HepG2 (cell line): ENCODE measurements at regions not wholly inside any gene's neighbourhood (a gene's known extent, or its start where the extent isn't known, plus 50 kb on each side); places are given as distances from the start of the nearest gene placed in this dataset.

Source experiments
- ATAC-seq: fragments of 200-7000 bp; cut with Tn5 transposase; 3 replicates; pipeline ENCODE4 v1.9.1; 2020; ENCODE audit warnings: mild to moderate bottlenecking, moderate library complexity
- BruUV-seq: library from RNA; stranded (reverse); fragments of 400-500 nt; replicated peaks from 2 replicates; lab custom pipeline; 2021; lab: Mats Ljungman, UMichigan
- CTCF ChIA-PET: fragments of 300-600 bp; formaldehyde crosslinking; extraction: SDS; loops from one replicate; lab custom pipeline; 2021; ENCODE audit warnings: low total read pairs, inconsistent platforms, low intra/inter-chr PET ratio; lab: Yijun Ruan, JAX
- POLR2A ChIA-PET: fragments of 350-600 bp; sonication (Branson Sonifier 250); formaldehyde crosslinking; loops from one replicate; lab custom pipeline; 2020; ENCODE audit warnings: antibody characterized with exemption, inconsistent platforms; lab: Yijun Ruan, JAX
- DNase-seq: peaks from one replicate; pipeline ENCODE4 v3.0.0-alpha.2; 2015; ENCODE audit warnings: low spot score
- FAIRE-seq: peaks from 3 replicates; lab custom pipeline; 2011; peaks lifted over from hg19 to GRCh38; lab: Jason Lieb, UNC
- H2AFZ ChIP-seq: one replicate; pipeline ENCODE4 v1.6.1; 2011; ENCODE audit warnings: low read length, inconsistent platforms
- H3K27ac ChIP-seq: fragments of 300-600 bp; 3 replicates; pipeline ENCODE4 v1.8.0; 2011; ENCODE audit warnings: mixed run types, mild to moderate bottlenecking, mixed read lengths, low read length, inconsistent platforms; ENCODE audit not compliant: insufficient read depth; ENCODE audit errors: extremely low read length
- H3K27me3 ChIP-seq, 2 experiments: fragments of 200-600 bp in 1 of 2; 2 replicates in 1 of 2; 3 replicates in 1 of 2; pipeline versions ENCODE4 v1.6.0 to v1.8.0; 2011; ENCODE audit warnings: low read length in 2 of 2, mild to moderate bottlenecking in 2 of 2, moderate library complexity in 2 of 2, inconsistent platforms in 1 of 2; ENCODE audit not compliant: insufficient read depth in 2 of 2, control insufficient read depth in 1 of 2
- H3K36me3 ChIP-seq, 2 experiments: fragments of 200-600 bp in 1 of 2; replicated peaks in 1 of 2; 2 replicates in 1 of 2; 3 replicates in 1 of 2; pipeline versions ENCODE4 v1.5.1 to v1.8.0; 2011; ENCODE audit warnings: low read length in 2 of 2, inconsistent platforms in 1 of 2; ENCODE audit not compliant: insufficient read depth in 2 of 2, control insufficient read depth in 1 of 2
- H3K4me1 ChIP-seq: 2 replicates; pipeline ENCODE4 v1.5.1; 2012; ENCODE audit warnings: low read length, inconsistent platforms; ENCODE audit not compliant: insufficient read depth
- H3K4me2 ChIP-seq: 2 replicates; pipeline ENCODE4 v1.6.0; 2011; ENCODE audit warnings: low read depth, low read length, inconsistent platforms
- H3K4me3 ChIP-seq, 3 experiments: fragments of 200-600 bp in 1 of 3; sonication (generic), shearing (Covaris generic) in 1 of 3; replicated peaks in 1 of 3; 2 replicates each; pipeline ENCODE4 v1.5.1; 2011 to 2016; ENCODE audit warnings: low read length in 3 of 3, inconsistent platforms in 2 of 3, low read depth in 2 of 3, mild to moderate bottlenecking in 2 of 3, control low read depth in 1 of 3, mixed read lengths in 1 of 3; ENCODE audit not compliant: insufficient read depth in 1 of 3
- H3K79me2 ChIP-seq: one replicate; pipeline ENCODE4 v1.6.1; 2011; ENCODE audit warnings: low read length, inconsistent platforms; ENCODE audit not compliant: insufficient read depth
- H3K9ac ChIP-seq: 2 replicates; pipeline ENCODE4 v1.6.0; 2011; ENCODE audit warnings: mild to moderate bottlenecking, low read depth, low read length, inconsistent platforms; ENCODE audit not compliant: insufficient read depth
- H3K9me3 ChIP-seq: 2 replicates; pipeline ENCODE4 v1.5.1; 2012; ENCODE audit warnings: mild to moderate bottlenecking, low read length
- H4K20me1 ChIP-seq: 2 replicates; pipeline ENCODE4 v1.6.0; 2011; ENCODE audit warnings: inconsistent platforms, mild to moderate bottlenecking, low read length, moderate library complexity; ENCODE audit not compliant: insufficient read depth
- AFF4 ChIP-seq: sonication (generic); formaldehyde crosslinking; IDR thresholded peaks from 2 replicates; pipeline ENCODE4 v1.4.0; 2020; ENCODE audit warnings: missing genetic modification reagents
- AGO1 ChIP-seq: fragments of 200-400 bp; formaldehyde crosslinking; IDR thresholded peaks from 2 replicates; pipeline ENCODE4 v1.6.1; 2017; ENCODE audit warnings: mild to moderate bottlenecking, low read depth, low read length, moderate library complexity; ENCODE audit not compliant: poor library complexity, severe bottlenecking
- CREM ChIP-seq, 2 experiments: sonication (generic) in 1 of 2; formaldehyde crosslinking in 1 of 2; IDR thresholded peaks; 2 replicates each; pipeline versions ENCODE4 v1.4.0 to v1.6.1; 2016 to 2020; ENCODE audit warnings: antibody characterized with exemption in 1 of 2, mild to moderate bottlenecking in 1 of 2, missing genetic modification reagents in 1 of 2
- HDAC2 ChIP-seq: sonication (generic); formaldehyde crosslinking; IDR thresholded peaks from 2 replicates; pipeline ENCODE4 v1.4.0; 2020; ENCODE audit warnings: missing genetic modification reagents
- HHEX ChIP-seq: IDR thresholded peaks from 2 replicates; pipeline ENCODE4 v1.6.1; 2016; ENCODE audit warnings: control low read depth
- KDM2A ChIP-seq: sonication (generic); formaldehyde crosslinking; IDR thresholded peaks from 2 replicates; pipeline ENCODE4 v1.4.0; 2020; ENCODE audit warnings: low read depth, missing genetic modification reagents, borderline replicate concordance
- MTA1 ChIP-seq: sonication (generic); formaldehyde crosslinking; IDR thresholded peaks from 2 replicates; pipeline ENCODE4 v1.4.0; 2020; ENCODE audit warnings: missing genetic modification reagents, mild to moderate bottlenecking, borderline replicate concordance
- NR0B2 ChIP-seq: sonication (generic); formaldehyde crosslinking; IDR thresholded peaks from 2 replicates; pipeline ENCODE4 v1.4.0; 2020; ENCODE audit warnings: mild to moderate bottlenecking, missing genetic modification reagents
- SOX6 ChIP-seq, 2 experiments: fragments of 450-650 bp in 1 of 2; sonication (generic) in 1 of 2; formaldehyde crosslinking in 1 of 2; IDR thresholded peaks; 2 replicates each; pipeline versions ENCODE4 v1.4.0 to v1.6.1; 2017 to 2020; ENCODE audit warnings: antibody characterized with exemption in 1 of 2, mild to moderate bottlenecking in 1 of 2, missing genetic modification reagents in 1 of 2
- U2AF2 ChIP-seq: fragments of 200-400 bp; formaldehyde crosslinking; IDR thresholded peaks from 2 replicates; pipeline ENCODE4 v1.6.1; 2017; ENCODE audit warnings: low read depth, mild to moderate bottlenecking, low read length
- ZNF207 ChIP-seq: fragments of 450-650 bp; IDR thresholded peaks from 2 replicates; pipeline ENCODE4 v1.6.1; 2016; ENCODE audit warnings: antibody characterized with exemption, borderline replicate concordance
- ZNF235 ChIP-seq: sonication (generic); formaldehyde crosslinking; IDR thresholded peaks from 2 replicates; pipeline ENCODE4 v1.8.1; 2023; ENCODE audit warnings: mild to moderate bottlenecking, missing genetic modification reagents, borderline replicate concordance
- ZNF383 ChIP-seq: sonication (generic); formaldehyde crosslinking; IDR thresholded peaks from 2 replicates; pipeline ENCODE4 v1.4.0; 2020; ENCODE audit warnings: missing genetic modification reagents, mild to moderate bottlenecking, borderline replicate concordance
- ZNF878 ChIP-seq: sonication (generic); formaldehyde crosslinking; IDR thresholded peaks from 2 replicates; pipeline ENCODE4 v1.8.1; 2023; ENCODE audit warnings: mild to moderate bottlenecking, missing genetic modification reagents, moderate library complexity
- WGBS: methylation state at CpG from one replicate; pipeline ENCODE4 v1.1.6; 2017; ENCODE audit warnings: low lambda C conversion rate; 5-methylcytosine and 5-hydroxymethylcytosine counted together
- in situ Hi-C: cut with HindIII; loops from 2 replicates; pipeline ENCODE4 v1.10.0; 2017; ENCODE audit warnings: low pct_unique_long_range_greater_than_20kb; ENCODE audit not compliant: extremely low pct_ligation_motif_present
- intact Hi-C: fragments of 100-400 bp; cut with micrococcal nuclease; formaldehyde crosslinking; loops from one replicate; pipeline ENCODE4 v1.10.0; 2022; ENCODE audit not compliant: unreplicated experiment

GRCh38 chr4:104641418-104641817, 146.7 kb upstream of the CXXC4 start (continued):
- TF ChIP-seq AFF4 (no peak), ZNF878 (CRISPR knock-in tag) (no peak), SOX6 (IDR thresholded peaks at IDR 0.05) (no peak), SOX6 (CRISPR knock-in tag; IDR thresholded peaks at IDR 0.05) (no peak), KDM2A (CRISPR knock-in tag) (no peak), NR0B2 (CRISPR knock-in tag) (no peak), ZNF383 (CRISPR knock-in tag) (no peak), MTA1 (CRISPR knock-in tag) (no peak), U2AF2 (no peak)
- TF ChIP-seq, all 625 proteins: peak for 2

GRCh38 chr4:104642521-104642920, 147.8 kb upstream of the CXXC4 start:
- intact Hi-C loops: no loop called here
- Histone ChIP-seq H3K27ac (no peak overlapping the region), H4K20me1 (no peaks in the 10 kb centered on the region), H3K4me3 (no peak overlapping the region), H3K9ac (no peak overlapping the region), H3K36me3 (no peaks in the 10 kb centered on the region), H3K27me3 (no peaks in the 10 kb centered on the region), H2AFZ (no peak overlapping the region), H3K4me2 (no peak overlapping the region), H3K4me1 (no peaks in the 10 kb centered on the region), H3K79me2 (no peaks in the 10 kb centered on the region), H3K9me3 (no peaks in the 10 kb centered on the region)
- ChIA-PET CTCF (no interaction called here), POLR2A (no interaction called here)
- TF ChIP-seq ZNF235 (CRISPR knock-in tag) (no peak), ZNF207 (no peak), HDAC2 (CRISPR knock-in tag) (no peak), CREM (IDR thresholded peaks at IDR 0.05) (no peak), CREM (CRISPR knock-in tag; IDR thresholded peaks at IDR 0.05) (no peak), AGO1 (no peak), HHEX (CRISPR knock-in tag) (no peak)
- FAIRE-seq: no peak
- no TSS peak for BruUV-seq
- no peak for ATAC-seq
- in situ Hi-C loops: no loop called here
- DNase-seq: no peak
- WGBS: 1% methylated on average over 3 of the region's 3 CpGs
